GM18520 (cell line): ENCODE measurements at regions not wholly inside any gene's neighbourhood (a gene's known extent, or its start where the extent isn't known, plus 50 kb on each side); places are given as distances from the start of the nearest gene placed in this dataset.
"Not testable (repeated sequence)": the region's sequence is repeated elsewhere in the genome, so short reads cannot be mapped to it uniquely, and the experiment has no call there.

ENCODE experiments used
- ATAC-seq: cut with Tn5 transposase; IDR thresholded peaks from one replicate; pipeline ENCODE4 v1.9.1; 2021; ENCODE audit not compliant: unreplicated experiment

- ATAC-seq, result no peak
These were observed 58.4 kb upstream of the ATP1B1 start for GRCh38 chr1:169048043-169048442.

GRCh38 chr1:169049258-169049938 lies 57.1 kb upstream of the ATP1B1 start:
- ATAC-seq, result no peak

- ATAC-seq, result no peak
These were observed 55.3 kb upstream of the ATP1B1 start for GRCh38 chr1:169051171-169051570.

GRCh38 chr1:169052171-169052570 lies 54.3 kb upstream of the ATP1B1 start:
- ATAC-seq, result not testable (repeated sequence)

- no peak for ATAC-seq
These were observed 53.8 kb upstream of the ATP1B1 start for GRCh38 chr1:169052727-169053126.

- ATAC-seq, result no peak
These were observed 53.3 kb upstream of the ATP1B1 start for GRCh38 chr1:169053196-169053595.
